ENCODE measurements at regions not wholly inside any gene's neighbourhood (a gene's known extent, or its start where the extent isn't known, plus 50 kb on each side); places are given as distances from the start of the nearest gene placed in this dataset.

- TF ChIP-seq RBM22 (IDR thresholded peaks at IDR 0.05; ENCODE audit: low read depth, low read length, poor library complexity, severe bottlenecking), result no peak
These were observed 588.4 kb upstream of the FAM241A start (continued) for GRCh38 chr4:111556851-111557250.

- DNase-seq (ENCODE audit: extremely low read depth in 1 of 4, low spot score in 3 of 4), result no peak
- Histone ChIP-seq H3K79me2 (ENCODE audit: control insufficient read depth, insufficient read depth, low read length) (no peaks in the 10 kb centered on the region), H3K4me3 (no peak overlapping the region), H3K36me3 (ENCODE audit: control insufficient read depth, insufficient read depth, low read length) (no peaks in the 10 kb centered on the region), H3K27ac (ENCODE audit: extremely low read depth, low read depth, low read length) (no peak overlapping the region), H3K9me1 (ENCODE audit: control insufficient read depth, insufficient read depth, low read length) (no peaks in the 10 kb centered on the region), H3K9ac (ENCODE audit: insufficient read depth in 1 of 2, low read depth in 2 of 2, low read length in 2 of 2) (no peak overlapping the region), H3K4me1 (replicated peaks in 1 of 2; ENCODE audit: control insufficient read depth in 2 of 2, insufficient read depth in 2 of 2, low read length in 2 of 2) (no peaks in the 10 kb centered on the region), H2AFZ (ENCODE audit: low read depth, low read length) (no peak overlapping the region), H3K9me3 (replicated peaks; ENCODE audit: control insufficient read depth, insufficient read depth, low read depth, low read length) (no peaks in the 10 kb centered on the region), H3K27me3 (ENCODE audit: control insufficient read depth in 2 of 2, insufficient read depth in 2 of 2, low read length in 2 of 2) (no peaks in the 10 kb centered on the region), H4K20me1 (replicated peaks; ENCODE audit: control insufficient read depth, insufficient read depth, low read length) (no peaks in the 10 kb centered on the region), H3K4me2 (ENCODE audit: insufficient read depth, low read length) (no peak overlapping the region)
- BruUV-seq (replicated peaks), result no TSS peak
- intact Hi-C loops (cut with micrococcal nuclease) (no loop called here), in situ Hi-C loops (cut with MboI) (no loop called here)
- WGBS (ENCODE audit: insufficient coverage, low coverage, missing lambda C conversion rate), result 0% methylated on average over 2 of the region's 2 CpGs
- POLR2A ChIA-PET, result no interaction called here
- ATAC-seq, result no peak
- TF ChIP-seq MLX (CRISPR knock-in tag; conservative IDR thresholded peaks at IDR 0.05) (no peak), KAT7 (CRISPR knock-in tag; IDR thresholded peaks at IDR 0.05; ENCODE audit: borderline replicate concordance) (no peak), CREM (IDR thresholded peaks at IDR 0.05; ENCODE audit: low read depth) (no peak), MXD1 (CRISPR knock-in tag; IDR thresholded peaks at IDR 0.05; ENCODE audit: borderline replicate concordance, poor library complexity, severe bottlenecking) (no peak), ZNF197 (CRISPR knock-in tag; IDR thresholded peaks at IDR 0.05; ENCODE audit: low read depth) (no peak), IRF1 (CRISPR knock-in tag; IDR thresholded peaks at IDR 0.05; ENCODE audit: borderline replicate concordance) (no peak), ZNF146 (CRISPR knock-in tag; IDR thresholded peaks at IDR 0.05; ENCODE audit: unreplicated experiment) (no peak), ATF3 (IDR thresholded peaks at IDR 0.05) (no peak), ATF3 (CRISPR knock-in tag; conservative IDR thresholded peaks at IDR 0.05) (no peak), RB1 (IDR thresholded peaks at IDR 0.05; ENCODE audit: low read depth) (no peak), PML (IDR thresholded peaks at IDR 0.05; ENCODE audit: low read length) (no peak), PHB (CRISPR knock-in tag; IDR thresholded peaks at IDR 0.05) (no peak), SNIP1 (IDR thresholded peaks at IDR 0.05; ENCODE audit: low read depth) (no peak), RNF2 (IDR thresholded peaks at IDR 0.05) (no peak), POLR2A (conservative IDR thresholded peaks at IDR 0.05) (no peak)
- FAIRE-seq, result no peak
- CTCF ChIA-PET (ENCODE audit: low intra/inter-chr PET ratio), result no interaction called here
These were observed 582.4 kb upstream of the FAM241A start for GRCh38 chr4:111562826-111563225.
